ENCODE measurements at regions not wholly inside any gene's neighbourhood (a gene's known extent, or its start where the extent isn't known, plus 50 kb on each side); places are given as distances from the start of the nearest gene placed in this dataset.

- TF ChIP-seq CTCF (IDR thresholded peaks at IDR 0.05) (no peak), EZH2 (IDR thresholded peaks at IDR 0.05; ENCODE audit: borderline replicate concordance, insufficient read depth, low read depth, low read length, poor library complexity, severe bottlenecking) (no peak)
Observed at GRCh38 chr3:187833799-187834578, 88.7 kb upstream of the BCL6 start.

Measured in B cell (primary cell).